IMR-90 (cell line): ENCODE measurements at regions not wholly inside any gene's neighbourhood (a gene's known extent, or its start where the extent isn't known, plus 50 kb on each side); places are given as distances from the start of the nearest gene placed in this dataset.

Source experiments
- ATAC-seq: fragments of 200-7000 bp; cut with Tn5 transposase; 2 replicates; pipeline ENCODE4 v1.9.1; 2020; ENCODE audit warnings: low read depth, mild to moderate bottlenecking, moderate library complexity
- BruUV-seq: library from RNA; stranded (reverse); fragments of 400-500 nt; replicated peaks from 2 replicates; lab custom pipeline; 2021; lab: Mats Ljungman, UMichigan
- CTCF ChIA-PET: fragments of 300-600 bp; formaldehyde crosslinking; extraction: SDS; loops from one replicate; lab custom pipeline; 2021; ENCODE audit warnings: antibody characterized with exemption; lab: Yijun Ruan, JAX
- POLR2A ChIA-PET: fragments of 300-600 bp; sonication (Branson Sonifier 250); formaldehyde crosslinking; loops from one replicate; lab custom pipeline; 2022; ENCODE audit warnings: antibody characterized with exemption; ENCODE audit not compliant: unreplicated experiment; lab: Charles Lee
- DNase-seq: peaks from one replicate; pipeline ENCODE4 v3.0.0; 2013
- H2AFZ ChIP-seq: replicated peaks from 2 replicates; pipeline ENCODE3; 2013; ENCODE audit warnings: low read length, mild to moderate bottlenecking; ENCODE audit not compliant: poor library complexity
- H2AK5ac ChIP-seq: 2 replicates; pipeline ENCODE4 v1.6.1; 2013; ENCODE audit warnings: low read depth, low read length, inconsistent platforms
- H2AK9ac ChIP-seq: replicated peaks from 2 replicates; pipeline ENCODE3; 2013; ENCODE audit warnings: mild to moderate bottlenecking, low read depth, low read length, moderate library complexity; ENCODE audit not compliant: poor library complexity
- H2BK120ac ChIP-seq: 2 replicates; pipeline ENCODE4 v1.6.1; 2013; ENCODE audit warnings: low read depth, low read length, inconsistent platforms
- H2BK15ac ChIP-seq: 3 replicates; pipeline ENCODE4 v1.6.1; 2013; ENCODE audit warnings: low read depth, low read length, inconsistent platforms
- H2BK20ac ChIP-seq: 2 replicates; pipeline ENCODE4 v1.6.1; 2013; ENCODE audit warnings: low read depth, mild to moderate bottlenecking, inconsistent platforms, low read length, moderate library complexity
- H2BK5ac ChIP-seq: 2 replicates; pipeline ENCODE4 v1.6.1; 2013; ENCODE audit warnings: mild to moderate bottlenecking, low read depth, low read length, inconsistent platforms; ENCODE audit not compliant: poor library complexity, severe bottlenecking
- H3K14ac ChIP-seq: replicated peaks from 2 replicates; pipeline ENCODE4 v1.6.1; 2013; ENCODE audit warnings: low read depth, low read length, inconsistent platforms
- H3K18ac ChIP-seq: 2 replicates; pipeline ENCODE4 v1.6.1; 2013; ENCODE audit warnings: low read depth, low read length, control low read depth
- H3K23ac ChIP-seq: 2 replicates; pipeline ENCODE4 v1.6.1; 2013; ENCODE audit warnings: low read depth, low read length, inconsistent platforms
- H3K27ac ChIP-seq: 2 replicates; pipeline ENCODE4 v1.5.1; 2013; ENCODE audit warnings: mild to moderate bottlenecking, control low read depth, low read length; ENCODE audit not compliant: insufficient read depth
- H3K27me3 ChIP-seq: 2 replicates; pipeline ENCODE4 v1.6.1; 2013; ENCODE audit warnings: low read length; ENCODE audit not compliant: control insufficient read depth, insufficient read depth
- H3K36me3 ChIP-seq: 2 replicates; pipeline ENCODE4 v1.6.1; 2013; ENCODE audit warnings: low read length, mixed read lengths; ENCODE audit not compliant: control insufficient read depth, insufficient read depth
- H3K4ac ChIP-seq: 2 replicates; pipeline ENCODE4 v1.6.1; 2013; ENCODE audit warnings: low read depth, low read length, inconsistent platforms
- H3K4me1 ChIP-seq: 2 replicates; pipeline ENCODE4 v1.6.1; 2013; ENCODE audit warnings: low read length, mixed read lengths; ENCODE audit not compliant: control insufficient read depth, insufficient read depth
- H3K4me2 ChIP-seq: 2 replicates; pipeline ENCODE4 v1.6.1; 2013; ENCODE audit warnings: low read depth, mild to moderate bottlenecking, control low read depth, low read length, moderate library complexity
- H3K4me3 ChIP-seq: 2 replicates; pipeline ENCODE4 v1.5.1; 2013; ENCODE audit warnings: low read depth, mild to moderate bottlenecking, control low read depth, low read length, moderate library complexity; ENCODE audit not compliant: insufficient read depth
- H3K56ac ChIP-seq: 2 replicates; pipeline ENCODE4 v1.6.1; 2013; ENCODE audit warnings: low read length, inconsistent platforms; ENCODE audit not compliant: insufficient read depth; ENCODE audit errors: extremely low read depth
- H3K79me1 ChIP-seq, 2 experiments: 2 replicates each; pipeline ENCODE4 v1.6.1; 2013; ENCODE audit warnings: low read length in 2 of 2, inconsistent platforms in 1 of 2, low read depth in 1 of 2
- H3K9ac ChIP-seq: 2 replicates; pipeline ENCODE4 v1.6.1; 2013; ENCODE audit warnings: low read depth, low read length, control low read depth
- H3K9me1 ChIP-seq: 2 replicates; pipeline ENCODE4 v1.6.1; 2013; ENCODE audit warnings: low read length, inconsistent platforms; ENCODE audit not compliant: insufficient read depth
- H3K9me3 ChIP-seq: 2 replicates; pipeline ENCODE4 v1.6.1; 2013; ENCODE audit warnings: low read length; ENCODE audit not compliant: control insufficient read depth, insufficient read depth
- H4K20me1 ChIP-seq: 2 replicates; pipeline ENCODE4 v1.6.1; 2013; ENCODE audit warnings: low read length, inconsistent platforms; ENCODE audit not compliant: insufficient read depth
- H4K5ac ChIP-seq: 2 replicates; pipeline ENCODE4 v1.6.1; 2013; ENCODE audit warnings: mild to moderate bottlenecking, low read depth, low read length, control low read depth
- H4K8ac ChIP-seq, 2 experiments: 2 replicates each; pipeline ENCODE4 v1.6.1; 2013; ENCODE audit warnings: low read depth in 2 of 2, low read length in 2 of 2, control low read depth in 1 of 2, inconsistent platforms in 1 of 2
- H4K91ac ChIP-seq: 2 replicates; pipeline ENCODE4 v1.6.1; 2013; ENCODE audit warnings: low read depth, low read length, inconsistent platforms; ENCODE audit not compliant: insufficient read depth
- CEBPB ChIP-seq: IDR thresholded peaks from 2 replicates; pipeline ENCODE4 v1.6.1; 2012; ENCODE audit warnings: low read depth, low read length, improper control_type of control experiment
- FOS ChIP-seq: fragments of 150-350 bp; IDR thresholded peaks from 2 replicates; pipeline ENCODE4 v1.6.1; 2016; ENCODE audit warnings: low read depth, low read length
- RAD21 ChIP-seq: IDR thresholded peaks from 2 replicates; pipeline ENCODE4 v1.6.1; 2012; ENCODE audit warnings: low read length, improper control_type of control experiment
- RCOR1 ChIP-seq: IDR thresholded peaks from 2 replicates; pipeline ENCODE4 v1.6.1; 2012; ENCODE audit warnings: mild to moderate bottlenecking, low read length, improper control_type of control experiment; ENCODE audit not compliant: insufficient replicate concordance
- RFX5 ChIP-seq: IDR thresholded peaks from 2 replicates; pipeline ENCODE4 v1.8.0; 2012; ENCODE audit warnings: low read depth, mild to moderate bottlenecking, low read length, moderate library complexity
- SMC3 ChIP-seq: fragments of 150-350 bp; IDR thresholded peaks from 2 replicates; pipeline ENCODE4 v1.6.1; 2016; ENCODE audit warnings: low read depth, mild to moderate bottlenecking, antibody characterized with exemption, low read length, moderate library complexity
- WGBS, 2 experiments: methylation state at CpG; one replicate each; pipeline versions ENCODE4 v1.1.5 to v1.1.7; 2013; ENCODE audit warnings: missing lambda C conversion rate in 2 of 2; ENCODE audit not compliant: insufficient read length in 1 of 2; ENCODE audit errors: extremely low coverage in 2 of 2; 5-methylcytosine and 5-hydroxymethylcytosine counted together
- dilution Hi-C: fragments of 300-500 bp; cut with HindIII; formaldehyde crosslinking; loops from one replicate; pipeline ENCODE4 v1.14.3; 2018; ENCODE audit warnings: low sequenced_read_pairs; ENCODE audit not compliant: unreplicated experiment
- in situ Hi-C: fragments of 300-500 bp; cut with MboI; formaldehyde crosslinking; loops from 3 replicates; pipeline ENCODE4 v1.14.3; 2019; ENCODE audit warnings: low sequenced_read_pairs, inconsistent platforms, mixed read lengths
- intact Hi-C: fragments of 100-400 bp; cut with micrococcal nuclease; formaldehyde crosslinking; loops from 2 replicates; pipeline ENCODE4 v1.10.0; 2022
- TF ChIP-seq, protein P1 (sequence below): conservative IDR thresholded peaks from 2 replicates; pipeline ENCODE4 v1.5.1; 2012; ENCODE audit warnings: mild to moderate bottlenecking, low read depth, low read length, improper control_type of control experiment
- TF ChIP-seq, protein P2 (sequence below): fragments of 150-350 bp; IDR thresholded peaks from 2 replicates; pipeline ENCODE4 v1.6.1; 2017; ENCODE audit warnings: mild to moderate bottlenecking, antibody characterized with exemption, low read length, low read depth
- TF ChIP-seq, protein P3 (sequence below): fragments of 150-350 bp; IDR thresholded peaks from 2 replicates; pipeline ENCODE4 v1.6.1; 2016; ENCODE audit warnings: low read depth, mild to moderate bottlenecking, low read length, moderate library complexity, borderline replicate concordance

DNA sequence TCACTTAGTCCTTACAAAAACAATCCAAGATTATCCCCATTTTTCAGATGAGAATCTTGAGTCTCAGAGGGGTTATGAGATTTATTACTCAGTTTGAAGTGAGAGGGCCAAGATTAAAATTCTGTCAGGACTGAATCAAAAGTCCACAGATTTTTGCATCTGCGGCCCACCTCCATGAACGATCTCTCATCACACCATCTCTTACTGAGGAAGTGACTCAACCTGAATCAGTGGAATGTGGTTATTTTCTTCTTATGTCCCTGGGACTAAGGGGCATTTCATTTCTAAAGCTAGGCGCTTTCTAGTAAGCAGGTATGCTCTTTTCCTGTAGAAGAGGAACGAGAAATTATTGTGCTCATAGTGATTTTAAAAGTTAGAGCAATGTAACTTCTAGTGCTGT, 360.3 kb upstream of the SPHKAP start:
- Histone ChIP-seq H3K4ac (no peak overlapping the region), H4K91ac (no peak overlapping the region), H3K4me2 (no peak overlapping the region), H3K4me3 (no peak overlapping the region), H3K56ac (no peak overlapping the region), H4K20me1 (no peaks in the 10 kb centered on the region), H4K8ac (no peak overlapping the region), H3K9me3 (peaks cover 15% of the 10 kb centered on the region), H3K9ac (no peak overlapping the region), H2BK120ac (no peak overlapping the region), H3K27ac (no peak overlapping the region), H2AK5ac (no peak overlapping the region), H2AK9ac (no peak overlapping the region), H2BK5ac (no peak overlapping the region), H3K9me1 (no peaks in the 10 kb centered on the region), H3K14ac (no peak overlapping the region), H3K79me1 (no peaks in the 10 kb centered on the region), H4K5ac (no peak overlapping the region), H3K18ac (no peak overlapping the region), H2BK20ac (no peak overlapping the region), H2BK15ac (no peak overlapping the region), H3K4me1 (peaks cover 1% of the 10 kb centered on the region; the same call in 1 of the 2 replicates), H3K23ac (no peak overlapping the region), H3K36me3 (no peaks in the 10 kb centered on the region), H3K27me3 (no peaks in the 10 kb centered on the region), H2AFZ (no peak overlapping the region)
- dilution Hi-C loops (no loop called here), intact Hi-C loops (no loop called here), in situ Hi-C loops (no loop called here)
- BruUV-seq = no TSS peak
- no CpG with 5 or more reads among the region's 4 CpGs for WGBS, 2 experiments
- ChIA-PET POLR2A (no interaction called here), CTCF (no interaction called here)
- ATAC-seq (no peak), DNase-seq (peak; percentile 16)
- TF ChIP-seq RFX5 (no peak), CEBPB (no peak), RAD21 (no peak), FOS (no peak), SMC3 (no peak), RCOR1 (no peak)
- TF ChIP-seq, protein P1, sequence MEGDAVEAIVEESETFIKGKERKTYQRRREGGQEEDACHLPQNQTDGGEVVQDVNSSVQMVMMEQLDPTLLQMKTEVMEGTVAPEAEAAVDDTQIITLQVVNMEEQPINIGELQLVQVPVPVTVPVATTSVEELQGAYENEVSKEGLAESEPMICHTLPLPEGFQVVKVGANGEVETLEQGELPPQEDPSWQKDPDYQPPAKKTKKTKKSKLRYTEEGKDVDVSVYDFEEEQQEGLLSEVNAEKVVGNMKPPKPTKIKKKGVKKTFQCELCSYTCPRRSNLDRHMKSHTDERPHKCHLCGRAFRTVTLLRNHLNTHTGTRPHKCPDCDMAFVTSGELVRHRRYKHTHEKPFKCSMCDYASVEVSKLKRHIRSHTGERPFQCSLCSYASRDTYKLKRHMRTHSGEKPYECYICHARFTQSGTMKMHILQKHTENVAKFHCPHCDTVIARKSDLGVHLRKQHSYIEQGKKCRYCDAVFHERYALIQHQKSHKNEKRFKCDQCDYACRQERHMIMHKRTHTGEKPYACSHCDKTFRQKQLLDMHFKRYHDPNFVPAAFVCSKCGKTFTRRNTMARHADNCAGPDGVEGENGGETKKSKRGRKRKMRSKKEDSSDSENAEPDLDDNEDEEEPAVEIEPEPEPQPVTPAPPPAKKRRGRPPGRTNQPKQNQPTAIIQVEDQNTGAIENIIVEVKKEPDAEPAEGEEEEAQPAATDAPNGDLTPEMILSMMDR = no peak
- TF ChIP-seq, protein P2, sequence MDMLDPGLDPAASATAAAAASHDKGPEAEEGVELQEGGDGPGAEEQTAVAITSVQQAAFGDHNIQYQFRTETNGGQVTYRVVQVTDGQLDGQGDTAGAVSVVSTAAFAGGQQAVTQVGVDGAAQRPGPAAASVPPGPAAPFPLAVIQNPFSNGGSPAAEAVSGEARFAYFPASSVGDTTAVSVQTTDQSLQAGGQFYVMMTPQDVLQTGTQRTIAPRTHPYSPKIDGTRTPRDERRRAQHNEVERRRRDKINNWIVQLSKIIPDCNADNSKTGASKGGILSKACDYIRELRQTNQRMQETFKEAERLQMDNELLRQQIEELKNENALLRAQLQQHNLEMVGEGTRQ = no peak
- TF ChIP-seq, protein P3, sequence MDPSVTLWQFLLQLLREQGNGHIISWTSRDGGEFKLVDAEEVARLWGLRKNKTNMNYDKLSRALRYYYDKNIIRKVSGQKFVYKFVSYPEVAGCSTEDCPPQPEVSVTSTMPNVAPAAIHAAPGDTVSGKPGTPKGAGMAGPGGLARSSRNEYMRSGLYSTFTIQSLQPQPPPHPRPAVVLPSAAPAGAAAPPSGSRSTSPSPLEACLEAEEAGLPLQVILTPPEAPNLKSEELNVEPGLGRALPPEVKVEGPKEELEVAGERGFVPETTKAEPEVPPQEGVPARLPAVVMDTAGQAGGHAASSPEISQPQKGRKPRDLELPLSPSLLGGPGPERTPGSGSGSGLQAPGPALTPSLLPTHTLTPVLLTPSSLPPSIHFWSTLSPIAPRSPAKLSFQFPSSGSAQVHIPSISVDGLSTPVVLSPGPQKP = no peak
